ENCODE measurements at regions not wholly inside any gene's neighbourhood (a gene's known extent, or its start where the extent isn't known, plus 50 kb on each side); places are given as distances from the start of the nearest gene placed in this dataset.
A peak's percentile ranks its signal among the peaks of the same experiment; 100 is the strongest.

- Histone ChIP-seq H3K4me1 (peaks cover 11% of the 10 kb centered on the region; the same call in 1 of the 3 replicates), H3K4me3 (no peak overlapping the region), H3K9me3 (no peaks in the 10 kb centered on the region), H3K27ac (no peak overlapping the region), H3K4me2 (no peak overlapping the region)
- FAIRE-seq (no peak), DNase-seq (ENCODE audit: low read depth in 1 of 2, low spot score in 1 of 2) (no peak), ATAC-seq (no peak)
- peak; percentile 81 for TF ChIP-seq NFE2L2 (conservative IDR thresholded peaks at IDR 0.05; ENCODE audit: low read length)
- no peak for TF ChIP-seq FOSB (CRISPR knock-in tag; IDR thresholded peaks at IDR 0.05)
- peak; percentile 81 for TF ChIP-seq MAFK (IDR thresholded peaks at IDR 0.05; ENCODE audit: partially characterized antibody)
- CTCF ChIA-PET = no interaction called here
- WGBS (ENCODE audit: missing lambda C conversion rate) = 37% methylated on average over 3 of the region's 3 CpGs
- POLR2A ChIA-PET = no interaction called here
Observed at GRCh38 chr6:25022140-25022553, 86.4 kb upstream of the RIPOR2 start.

GRCh38 chr6:25023781-25024180 lies 88.0 kb upstream of the RIPOR2 start:
- Histone ChIP-seq H3K4me3 (no peak overlapping the region), H3K27ac (no peak overlapping the region), H3K9me3 (no peaks in the 10 kb centered on the region), H3K4me2 (no peak overlapping the region), H3K4me1 (peaks cover 5% of the 10 kb centered on the region; the same call in 1 of the 3 replicates)
- no peak for FAIRE-seq
- ChIA-PET CTCF (no interaction called here), POLR2A (no interaction called here)
- ATAC-seq = no peak
- WGBS (ENCODE audit: missing lambda C conversion rate) = 71% methylated on average over 16 of the region's 22 CpGs
- DNase-seq (ENCODE audit: low read depth in 1 of 2, low spot score in 1 of 2) = no peak
- TF ChIP-seq NFE2L2 (conservative IDR thresholded peaks at IDR 0.05; ENCODE audit: low read length) (no peak), RARB (CRISPR knock-in tag; IDR thresholded peaks at IDR 0.05) (no peak), JUN (IDR thresholded peaks at IDR 0.05) (no peak)

GRCh38 chr6:25024821-25025220 lies 89.1 kb upstream of the RIPOR2 start:
- no peaks in the 10 kb centered on the region for H3K9me3 ChIP-seq
- no peak overlapping the region for H3K4me2 ChIP-seq
- WGBS (ENCODE audit: missing lambda C conversion rate) = 84% methylated on average over 3 of the region's 3 CpGs
- H3K27ac ChIP-seq = no peak overlapping the region
- CTCF ChIA-PET = no interaction called here
- POLR2A ChIA-PET = no interaction called here
- TF ChIP-seq PBX3 (IDR thresholded peaks at IDR 0.05) (no peak), HMGXB4 (CRISPR knock-in tag; IDR thresholded peaks at IDR 0.05; ENCODE audit: borderline replicate concordance) (no peak), SMC3 (IDR thresholded peaks at IDR 0.05) (no peak), E2F6 (IDR thresholded peaks at IDR 0.05; ENCODE audit: borderline replicate concordance, low read depth) (no peak), FOSL2 (IDR thresholded peaks at IDR 0.05) (no peak), FOSL2 (CRISPR knock-in tag; IDR thresholded peaks at IDR 0.05) (no peak), ZFP36 (IDR thresholded peaks at IDR 0.05; ENCODE audit: borderline replicate concordance, partially characterized antibody) (no peak)
- DNase-seq (ENCODE audit: low read depth in 1 of 2, low spot score in 1 of 2) = no peak
- FAIRE-seq = no peak
- H3K4me1 ChIP-seq = peaks cover 5% of the 10 kb centered on the region; the same call in 1 of the 3 replicates
- no peak overlapping the region for H3K4me3 ChIP-seq
- no peak for ATAC-seq

GRCh38 chr6:25025248-25025918 lies 89.6 kb upstream of the RIPOR2 start:
- WGBS (ENCODE audit: missing lambda C conversion rate) = 72% methylated on average over 4 of the region's 4 CpGs
- POLR2A ChIA-PET = no interaction called here
- CTCF ChIA-PET = no interaction called here
- peaks cover 5% of the 10 kb centered on the region; the same call in 1 of the 3 replicates for H3K4me1 ChIP-seq
- FAIRE-seq (no peak), ATAC-seq (no peak), DNase-seq (ENCODE audit: low read depth in 1 of 2, low spot score in 1 of 2) (no peak)
- no peak overlapping the region for H3K4me3 ChIP-seq
- H3K27ac ChIP-seq = no peak overlapping the region
- H3K9me3 ChIP-seq = no peaks in the 10 kb centered on the region
- TF ChIP-seq MAFK (IDR thresholded peaks at IDR 0.05; ENCODE audit: partially characterized antibody) = peak; percentile 86
- no peak for TF ChIP-seq CEBPB (IDR thresholded peaks at IDR 0.05)
- no peak for TF ChIP-seq EHF (CRISPR knock-in tag; IDR thresholded peaks at IDR 0.05)
- TF ChIP-seq FOXS1 (CRISPR knock-in tag; IDR thresholded peaks at IDR 0.05) = no peak
- TF ChIP-seq EP300 (IDR thresholded peaks at IDR 0.05) = no peak
- TF ChIP-seq KDM1A (IDR thresholded peaks at IDR 0.05; ENCODE audit: low read depth) = no peak
- TF ChIP-seq ATOH8 (CRISPR knock-in tag; IDR thresholded peaks at IDR 0.05; ENCODE audit: low read depth) = no peak
- no peak overlapping the region for H3K4me2 ChIP-seq
